Fibroblast of skin of left biceps (primary cell): ENCODE measurements at regions not wholly inside any gene's neighbourhood (a gene's known extent, or its start where the extent isn't known, plus 50 kb on each side); places are given as distances from the start of the nearest gene placed in this dataset.
"Not testable (repeated sequence)": the region's sequence is repeated elsewhere in the genome, so short reads cannot be mapped to it uniquely, and the experiment has no call there.

ENCODE experiments used
- DNase-seq, 2 experiments: peaks; one replicate each; pipeline ENCODE4 v3.0.0-alpha.2; 2013; ENCODE audit warnings: low read depth in 2 of 2

- DNase-seq: no peak
Observed at GRCh38 chr1:70819785-70820184, 227.8 kb downstream of the PTGER3 start.

DNA sequence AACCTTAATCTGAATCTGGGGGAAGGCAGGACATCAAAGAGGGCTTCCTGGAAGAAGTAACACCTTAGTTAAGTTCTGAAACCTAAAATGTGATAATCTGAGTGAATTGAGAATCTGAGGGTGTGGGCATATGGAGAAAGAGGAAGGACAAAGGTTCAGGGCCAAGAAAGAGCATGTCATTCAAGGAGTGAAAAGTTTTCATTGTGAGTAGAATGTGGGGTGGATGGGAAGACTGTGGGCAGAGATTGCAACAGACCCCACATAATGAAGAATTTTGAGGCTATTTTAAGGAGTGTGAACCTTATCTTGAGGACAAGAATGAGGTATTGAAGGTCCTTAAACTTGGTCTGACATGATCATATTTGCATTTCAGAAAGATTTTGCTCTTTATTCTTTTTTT is 227.2 kb downstream of the PTGER3 start:
- no peak for DNase-seq

GRCh38 chr1:70820995-70821394 is 226.6 kb downstream of the PTGER3 start:
- no peak for DNase-seq

DNA sequence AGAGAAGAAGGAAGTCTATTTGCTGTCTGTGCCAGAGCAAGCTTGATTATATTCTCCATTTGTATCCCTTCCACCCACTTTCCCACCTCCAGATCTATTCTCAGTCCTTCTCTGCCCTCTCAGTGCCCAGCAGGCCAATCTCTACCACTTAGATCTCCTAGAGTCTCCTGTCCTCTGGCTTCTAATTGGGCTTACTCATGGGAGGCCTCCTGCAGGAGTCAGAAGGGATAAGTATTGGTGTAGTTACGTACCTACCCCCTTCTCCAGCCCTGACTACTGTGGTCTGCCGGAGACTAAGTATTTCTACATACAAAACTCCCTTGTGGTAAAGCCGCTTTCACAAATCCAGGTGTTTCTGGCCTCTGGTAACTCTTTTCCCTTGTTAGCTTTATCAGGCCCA is 221.2 kb downstream of the PTGER3 start:
- DNase-seq: no peak

- no peak for DNase-seq
Observed at GRCh38 chr1:70827030-70827429, 220.6 kb downstream of the PTGER3 start.

- no peak for DNase-seq
Observed at GRCh38 chr1:70828177-70828576, 219.4 kb downstream of the PTGER3 start.

DNA sequence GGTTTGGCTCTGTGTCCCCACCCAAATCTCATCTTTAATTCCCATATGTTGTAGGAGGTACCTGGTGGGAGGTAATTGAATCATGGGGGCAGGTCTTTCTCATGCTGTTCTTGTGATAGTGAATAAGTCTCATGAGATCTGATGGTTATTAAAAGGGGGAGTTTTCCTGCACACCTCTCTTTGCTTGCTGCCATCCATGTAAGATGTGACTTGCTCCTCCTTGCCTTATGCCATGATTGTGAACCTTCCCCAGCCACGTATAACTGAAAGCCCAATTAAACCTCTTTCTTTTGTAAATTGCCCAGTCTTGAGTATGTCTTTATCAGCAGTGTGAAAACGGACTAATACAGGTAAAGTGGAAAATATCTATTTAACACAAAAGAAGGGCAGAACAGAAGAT is 213.3 kb downstream of the PTGER3 start:
- DNase-seq: not testable (repeated sequence)

DNA sequence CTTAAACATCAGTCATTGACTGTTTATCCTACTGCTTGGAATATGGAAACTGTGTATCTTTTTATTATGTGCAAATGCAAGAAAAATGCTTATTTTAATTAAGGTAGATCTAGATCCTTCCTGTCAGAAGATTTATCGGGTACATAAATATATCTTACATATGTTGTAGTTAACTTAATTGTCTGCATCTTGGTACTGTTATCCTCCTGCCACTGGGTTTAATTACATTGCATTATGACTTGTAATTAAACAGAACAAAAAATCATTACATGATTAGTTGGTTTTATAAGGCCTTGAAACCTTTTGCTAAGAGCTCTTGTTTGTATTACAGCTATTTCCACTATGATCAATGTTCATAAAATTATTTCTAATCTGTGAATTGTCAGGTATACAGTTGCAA is 211.2 kb downstream of the PTGER3 start:
- no peak for DNase-seq

- no peak for DNase-seq
Observed at GRCh38 chr1:70840260-70840953, 207.2 kb downstream of the PTGER3 start.

GRCh38 chr1:70842562-70842961 is 205.1 kb downstream of the PTGER3 start:
- DNase-seq: no peak

DNA sequence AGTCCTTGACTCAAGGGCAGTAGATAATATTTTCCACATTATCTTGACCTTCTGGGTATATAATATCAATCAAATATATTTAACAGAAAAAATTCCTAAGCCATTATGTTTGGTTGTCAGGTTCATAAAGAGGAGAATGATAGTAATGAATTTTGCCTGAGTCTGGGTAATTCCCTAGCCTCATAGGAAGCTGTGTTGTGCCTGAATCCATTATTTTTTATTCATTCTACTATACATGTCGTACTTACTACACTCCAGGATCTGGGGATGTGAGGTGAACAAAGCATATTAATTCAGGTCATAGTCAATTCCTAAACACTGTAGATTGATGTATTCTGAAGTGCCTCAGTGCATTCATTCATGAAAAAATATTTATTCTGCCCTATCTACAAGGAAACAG is 204.2 kb downstream of the PTGER3 start:
- no peak for DNase-seq

DNA sequence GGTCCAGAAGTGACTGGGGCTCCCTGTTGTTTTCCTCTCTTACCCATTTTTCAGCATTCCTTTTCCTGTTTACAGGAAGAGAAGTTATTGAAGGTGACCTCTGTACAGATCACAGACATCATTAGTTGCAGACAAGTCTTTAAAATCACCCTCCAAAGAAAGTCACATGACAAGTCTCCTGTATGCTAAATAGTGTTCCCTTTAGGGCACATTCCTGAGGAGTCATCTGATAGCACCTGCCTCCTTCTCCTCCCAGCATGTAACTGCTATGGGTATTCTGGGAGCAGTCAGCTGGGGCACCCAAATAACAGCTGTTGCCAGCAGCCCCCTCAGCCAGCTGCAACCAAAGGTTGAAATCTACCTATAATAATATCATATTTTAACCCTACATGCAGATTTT is 200.6 kb downstream of the PTGER3 start:
- DNase-seq: no peak

DNA sequence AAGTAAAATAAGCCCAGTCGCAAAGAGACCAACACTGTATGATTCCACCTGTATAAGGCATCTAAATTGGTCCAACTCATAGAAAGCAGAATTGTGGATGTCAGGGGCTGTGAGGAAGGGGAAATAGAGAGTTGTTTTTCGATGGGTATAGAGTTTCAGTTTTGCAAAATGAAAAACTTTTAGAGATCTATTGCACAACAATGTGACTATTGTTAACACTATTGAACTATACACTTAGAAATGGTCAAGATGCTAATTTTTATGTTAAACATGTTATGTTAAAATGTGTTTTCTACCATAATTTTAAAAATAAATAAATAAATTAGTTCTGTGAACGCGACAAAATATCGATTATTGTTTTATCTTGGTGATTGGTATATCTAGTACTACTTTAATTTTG is 192.4 kb downstream of the PTGER3 start:
- no peak for DNase-seq

- no peak for DNase-seq
Observed at GRCh38 chr1:70856201-70856600, 191.4 kb downstream of the PTGER3 start.

DNA sequence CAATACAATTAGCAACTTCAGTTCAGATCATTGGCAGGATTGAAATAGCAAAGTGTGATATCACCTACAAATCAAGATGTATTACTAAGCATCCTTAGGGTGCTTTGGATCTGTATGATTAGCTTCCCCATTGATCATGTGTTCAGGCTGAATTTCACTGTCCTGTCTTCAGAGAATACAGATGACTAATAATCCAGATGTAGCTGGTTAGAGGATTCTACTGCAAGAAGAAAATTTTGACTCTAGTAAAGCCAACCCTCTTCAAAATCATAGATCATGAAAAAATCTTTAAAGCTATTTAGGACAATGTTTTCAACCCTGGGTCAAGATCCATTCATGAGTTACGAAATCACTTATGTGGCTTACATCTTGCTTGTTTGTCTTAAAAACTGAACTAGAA is 184.4 kb downstream of the PTGER3 start:
- DNase-seq: no peak

DNA sequence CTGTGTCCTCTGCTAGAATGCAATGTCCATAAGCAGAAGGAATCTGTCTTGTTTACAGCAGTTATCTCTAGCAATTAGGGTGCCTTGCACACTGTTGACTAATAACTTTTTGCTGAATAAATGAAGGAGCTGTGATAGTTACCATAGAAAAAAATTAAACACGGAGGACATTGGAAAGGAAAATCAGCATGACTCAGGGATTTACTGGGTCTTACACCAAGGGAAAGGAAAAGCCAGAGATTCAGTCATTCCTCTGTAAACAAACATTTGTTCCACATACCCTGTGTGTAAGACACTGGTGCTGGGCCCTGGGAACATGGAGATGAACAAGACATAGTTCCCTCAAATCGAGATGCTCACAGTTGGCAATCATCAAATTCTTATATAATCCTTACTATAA is 183.3 kb downstream of the PTGER3 start:
- DNase-seq: no peak

GRCh38 chr1:70866542-70867264 is 180.9 kb downstream of the PTGER3 start:
- no peak for DNase-seq

- DNase-seq: no peak
Observed at GRCh38 chr1:70871790-70872189, 175.8 kb downstream of the PTGER3 start.

DNA sequence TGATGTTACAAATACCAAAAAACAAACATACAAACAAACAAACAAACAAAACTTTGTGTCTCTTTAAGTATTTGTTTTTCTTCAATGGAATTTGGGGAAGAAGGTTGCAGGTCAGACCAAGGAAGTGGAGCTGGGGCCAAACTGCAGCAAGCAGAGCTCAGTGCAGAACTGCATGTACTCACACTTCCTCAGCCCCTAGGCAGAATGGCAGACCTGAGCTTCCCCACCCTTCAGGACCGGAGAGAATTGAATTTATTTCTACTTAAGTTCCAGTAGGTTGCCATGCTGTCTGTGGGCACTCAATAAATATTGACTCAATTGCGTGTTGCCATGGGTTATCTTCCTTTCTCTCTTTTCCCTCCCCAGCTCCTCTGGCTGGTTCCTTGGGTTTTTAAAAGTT is 173.6 kb downstream of the PTGER3 start:
- no peak for DNase-seq

- no peak for DNase-seq
Observed at GRCh38 chr1:70874818-70875217, 172.8 kb downstream of the PTGER3 start.

- DNase-seq: no peak
Observed at GRCh38 chr1:70877343-70877742, 170.3 kb downstream of the PTGER3 start.

GRCh38 chr1:70887936-70888335 is 159.7 kb downstream of the PTGER3 start:
- no peak for DNase-seq

- DNase-seq: no peak
Observed at GRCh38 chr1:70888722-70889121, 158.9 kb downstream of the PTGER3 start.

DNA sequence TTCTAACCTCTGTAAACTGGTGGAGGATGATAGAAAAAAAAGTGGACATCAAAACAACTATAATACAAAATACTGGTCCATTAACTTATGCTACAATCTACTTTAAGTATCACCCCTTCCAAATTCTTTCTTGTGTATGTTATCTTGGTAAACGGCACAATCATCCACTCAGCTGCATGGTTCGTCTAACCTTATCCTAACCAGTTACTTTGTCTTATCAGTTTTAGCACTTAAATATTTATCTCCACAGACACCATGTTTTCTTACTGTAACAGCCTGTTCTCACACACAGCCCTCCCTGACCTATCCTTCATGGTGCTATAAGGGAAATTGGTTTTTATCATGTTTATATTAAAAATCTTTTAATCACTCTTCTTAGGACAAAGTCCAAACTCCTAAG is 157.2 kb downstream of the PTGER3 start:
- no peak for DNase-seq
